HG03135 (cell line): ENCODE measurements at regions not wholly inside any gene's neighbourhood (a gene's known extent, or its start where the extent isn't known, plus 50 kb on each side); places are given as distances from the start of the nearest gene placed in this dataset.
"Not testable (repeated sequence)": the region's sequence is repeated elsewhere in the genome, so short reads cannot be mapped to it uniquely, and the experiment has no call there.

Experiments used
- ATAC-seq: cut with Tn5 transposase; IDR thresholded peaks from one replicate; pipeline ENCODE4 v1.9.1; 2021; ENCODE audit warnings: mild to moderate bottlenecking, moderate library complexity; ENCODE audit not compliant: unreplicated experiment

GRCh38 chr5:17364987-17365810, 132.8 kb upstream of the TAF11L2 start:
- ATAC-seq, result no peak

DNA sequence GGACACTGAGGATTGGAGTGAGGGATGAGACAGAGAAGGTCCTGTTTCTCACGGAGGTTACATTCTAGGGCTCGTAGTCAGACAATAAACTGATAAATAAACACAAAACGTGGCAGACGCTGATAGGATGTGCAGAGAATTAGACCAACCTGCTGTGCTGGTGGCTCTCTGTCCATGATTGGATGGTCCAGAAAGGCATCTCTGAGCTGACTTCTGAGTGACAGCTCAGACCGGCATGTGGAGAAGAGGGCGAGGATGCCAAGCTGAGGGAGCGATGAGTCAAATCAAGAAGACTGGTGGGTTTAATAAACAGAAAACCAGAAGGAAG, 132.3 kb upstream of the TAF11L2 start:
- ATAC-seq, result no peak

DNA sequence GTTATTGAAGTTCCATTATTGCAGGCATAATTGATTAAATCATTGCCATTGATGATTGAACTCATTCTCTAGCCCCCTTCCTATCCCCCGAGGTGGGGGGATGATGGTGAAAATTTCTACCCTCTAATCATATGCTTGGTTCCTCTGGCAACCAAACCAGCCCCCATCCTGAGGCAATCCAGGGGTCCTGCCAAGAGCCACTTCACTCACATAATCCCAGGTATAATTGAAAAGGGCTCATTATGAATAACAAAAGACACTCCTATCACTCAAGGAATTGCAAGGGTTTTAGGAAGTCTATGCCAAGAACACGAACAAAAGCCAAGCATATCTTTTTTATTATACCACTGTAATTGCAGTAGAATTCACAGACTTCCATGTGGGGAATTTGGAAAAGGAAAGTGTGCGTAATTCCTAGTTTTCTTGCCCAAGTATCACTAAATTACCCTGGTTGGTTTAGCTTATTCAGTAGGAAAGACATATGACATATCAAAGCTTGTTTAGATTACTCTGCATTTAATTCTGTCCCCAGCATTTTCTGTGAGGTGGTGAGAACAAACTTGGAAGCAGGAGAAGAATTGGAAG, 130.7 kb upstream of the TAF11L2 start:
- no peak for ATAC-seq

DNA sequence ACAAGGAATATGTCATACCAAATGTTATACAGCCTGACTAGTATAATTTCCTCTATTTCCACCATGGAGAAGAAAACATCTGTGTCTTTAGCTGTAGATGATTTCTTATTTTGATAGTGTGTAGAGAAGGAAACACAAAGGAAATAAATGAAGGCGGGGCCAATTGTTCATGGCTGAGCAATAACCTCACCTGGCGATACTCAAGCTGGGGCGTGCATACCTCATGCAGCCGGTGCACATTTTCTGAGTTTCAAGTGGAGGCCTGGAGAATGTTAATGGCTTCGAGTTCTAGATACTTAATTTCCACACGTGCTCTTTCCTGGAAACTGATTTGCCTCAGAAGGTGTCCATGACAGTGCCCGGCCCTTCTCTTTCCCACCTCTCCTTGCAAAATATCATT, 127.4 kb upstream of the TAF11L2 start:
- ATAC-seq, result no peak

DNA sequence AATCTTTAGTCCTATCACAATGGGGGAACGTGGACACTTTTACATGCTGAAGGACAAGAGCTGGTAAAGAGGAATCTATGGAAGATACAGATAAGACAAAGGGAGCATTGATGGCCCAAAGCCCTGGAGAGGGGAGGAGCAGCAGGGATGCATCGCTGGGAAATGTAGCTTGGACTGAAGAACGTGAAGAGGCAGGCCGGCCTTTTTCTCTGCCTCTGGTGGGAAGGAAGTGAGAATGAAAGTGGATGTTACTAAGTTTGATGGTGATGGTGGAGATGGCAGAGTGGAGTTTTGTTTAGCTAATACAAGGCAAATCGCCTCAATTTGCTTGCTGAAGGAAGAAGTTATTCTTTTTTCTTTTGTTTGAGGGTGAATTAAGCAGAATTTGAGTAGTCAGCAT, 124.6 kb upstream of the TAF11L2 start:
- no peak for ATAC-seq

DNA sequence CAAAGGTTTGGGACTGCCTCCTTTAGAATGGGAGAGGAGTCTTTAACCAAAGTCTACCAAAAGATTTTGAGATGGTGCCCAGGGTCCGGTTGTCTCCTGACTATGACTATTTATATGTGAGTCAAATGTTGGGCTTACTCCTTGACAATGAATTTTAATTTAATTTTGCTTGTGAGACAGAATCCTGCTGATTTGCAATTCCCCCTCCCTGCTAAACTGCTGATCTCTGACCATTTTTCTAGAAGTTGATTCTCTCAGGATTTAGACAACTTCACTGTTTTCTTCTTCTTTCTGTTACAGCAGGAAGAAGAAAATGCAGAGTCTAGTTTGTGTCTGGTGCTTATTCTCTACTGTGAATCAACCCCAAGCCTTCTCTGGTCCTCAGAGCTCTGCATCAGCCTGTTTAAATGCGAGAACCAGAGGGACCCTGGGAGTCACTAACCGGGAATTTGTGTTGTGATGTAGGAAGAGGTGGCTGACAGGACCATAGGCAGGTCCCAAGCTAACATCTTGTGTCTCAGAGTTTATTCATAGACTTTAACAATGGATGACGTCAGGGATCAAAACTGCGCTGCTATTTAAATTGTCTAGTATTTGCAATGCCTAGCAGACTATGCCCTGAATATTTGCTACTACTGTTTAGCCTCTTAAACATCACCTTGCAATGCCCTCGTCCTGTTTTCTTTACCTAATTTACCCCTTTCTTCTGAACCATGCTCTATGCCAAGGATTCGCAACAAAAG, 124.0 kb upstream of the TAF11L2 start:
- ATAC-seq, result no peak

- no peak for ATAC-seq
Observed at GRCh38 chr5:17374973-17375742, 122.9 kb upstream of the TAF11L2 start.

- not testable (repeated sequence) for ATAC-seq
Observed at GRCh38 chr5:17375886-17376285, 122.1 kb upstream of the TAF11L2 start.

GRCh38 chr5:17378346-17378997, 119.6 kb upstream of the TAF11L2 start:
- no peak for ATAC-seq

GRCh38 chr5:17379100-17379951, 118.7 kb upstream of the TAF11L2 start:
- no peak for ATAC-seq

DNA sequence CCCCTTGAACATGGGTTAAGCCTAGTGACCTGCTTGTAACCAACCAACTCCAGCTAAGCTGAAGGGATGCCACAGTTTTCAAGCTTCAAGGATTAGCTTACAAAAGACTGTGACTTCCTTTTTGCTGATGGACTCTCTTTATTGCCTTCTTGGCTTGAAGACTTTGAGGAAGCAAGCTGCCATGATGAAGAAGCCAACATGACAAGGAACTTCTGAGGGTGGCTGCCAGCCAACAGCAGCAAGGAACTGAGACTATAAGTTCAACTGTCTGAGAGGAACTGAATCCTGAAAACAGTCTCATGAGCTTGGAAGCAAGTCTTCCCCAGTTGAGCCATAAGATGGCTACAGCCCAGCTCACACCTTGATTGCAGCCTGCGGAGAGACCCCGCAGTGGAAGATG, 116.1 kb upstream of the TAF11L2 start:
- no peak for ATAC-seq

GRCh38 chr5:17383526-17383925, 114.5 kb upstream of the TAF11L2 start:
- ATAC-seq, result no peak

DNA sequence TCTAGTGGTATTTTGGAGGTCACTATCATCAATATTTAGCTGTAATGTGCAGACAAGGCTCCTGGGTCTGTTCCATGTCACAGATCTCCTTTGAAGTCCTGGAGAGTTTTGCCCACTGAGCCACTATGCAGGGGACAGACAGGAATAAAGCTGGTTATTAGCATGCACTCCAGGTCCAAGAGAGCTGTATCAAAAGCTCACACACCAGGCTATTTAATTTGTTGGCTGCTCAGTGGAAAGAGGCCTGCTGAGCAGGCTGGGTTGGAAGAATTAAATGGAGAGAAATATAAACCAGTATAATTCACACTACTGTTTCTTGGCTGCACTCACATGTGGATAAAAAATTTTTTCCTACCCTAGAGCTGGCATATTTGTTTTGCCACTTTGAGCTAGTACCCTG, 113.8 kb upstream of the TAF11L2 start:
- no peak for ATAC-seq

- no peak for ATAC-seq
Observed at GRCh38 chr5:17388717-17389116, 109.3 kb upstream of the TAF11L2 start.

DNA sequence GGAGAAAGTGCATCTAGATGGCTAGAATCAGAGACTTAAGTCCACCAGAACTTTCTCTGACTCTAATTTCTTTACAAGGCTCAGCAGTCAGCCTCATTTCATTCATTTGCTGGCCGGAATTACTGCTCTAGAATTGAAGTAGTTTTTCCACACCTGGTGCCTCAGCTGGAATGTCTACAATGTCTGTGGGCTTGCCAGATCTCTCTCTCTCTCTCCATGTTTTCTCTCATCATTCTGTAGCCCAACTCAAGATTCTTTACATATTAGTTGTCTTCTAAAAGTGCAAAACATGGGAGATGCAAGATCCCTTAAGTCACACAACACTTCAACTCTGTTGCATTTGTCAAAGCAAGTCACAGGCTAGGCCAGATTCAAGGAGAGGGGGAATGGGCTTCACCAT, 103.9 kb upstream of the TAF11L2 start:
- no peak for ATAC-seq

DNA sequence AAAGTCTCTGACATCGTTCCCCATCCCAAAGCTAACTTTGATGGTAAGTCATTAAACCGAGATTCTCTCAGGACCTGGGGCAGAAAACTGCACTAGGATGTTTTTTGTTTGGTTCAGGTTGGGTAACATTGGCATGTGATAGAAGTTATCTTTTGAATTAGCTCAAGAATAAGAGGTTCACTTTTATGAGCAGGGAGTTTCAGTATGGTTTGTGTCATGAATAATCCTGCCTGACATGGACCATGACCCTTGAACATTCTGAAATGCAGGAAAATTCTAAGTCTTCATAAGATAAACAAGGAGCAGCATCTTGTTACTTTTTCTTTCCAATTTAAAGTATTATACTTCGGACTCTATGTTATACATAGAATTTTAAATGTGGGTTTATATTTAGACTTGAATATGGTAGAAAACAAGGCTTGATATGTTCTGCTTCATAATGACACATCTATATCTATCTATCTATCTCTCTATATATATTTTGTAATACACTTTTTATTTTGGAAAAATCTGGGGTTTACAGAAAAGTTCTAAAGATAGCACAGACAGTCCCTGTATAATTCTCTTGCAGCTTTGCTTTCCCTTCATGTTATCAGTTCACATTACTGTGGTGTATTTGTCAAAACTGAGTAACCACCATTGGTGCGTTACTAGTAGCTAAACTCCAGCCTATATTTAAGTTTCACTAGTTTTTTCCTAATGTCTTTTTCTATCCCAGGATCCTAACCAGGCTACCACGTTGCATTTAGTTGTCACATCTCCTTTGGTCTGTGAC, 102.7 kb upstream of the TAF11L2 start:
- ATAC-seq, result no peak

- no peak for ATAC-seq
Observed at GRCh38 chr5:17396247-17396646, 101.8 kb upstream of the TAF11L2 start.

GRCh38 chr5:17398431-17398830, 99.6 kb upstream of the TAF11L2 start:
- no peak for ATAC-seq
